ENCODE measurements at regions not wholly inside any gene's neighbourhood (a gene's known extent, or its start where the extent isn't known, plus 50 kb on each side); places are given as distances from the start of the nearest gene placed in this dataset.
"Not testable (repeated sequence)": the region's sequence is repeated elsewhere in the genome, so short reads cannot be mapped to it uniquely, and the experiment has no call there.

GRCh38 chr3:35200056-35200455, 439.3 kb upstream of the ARPP21 start:
- Histone ChIP-seq H3K36me3 (no peaks in the 10 kb centered on the region), H3K4me1 (replicated peaks) (no peaks in the 10 kb centered on the region), H3K4me3 (no peak overlapping the region), H3K27me3 (replicated peaks) (no peaks in the 10 kb centered on the region), H3K27ac (no peak overlapping the region), H3K9me3 (replicated peaks) (no peaks in the 10 kb centered on the region)
- no peak for DNase-seq (ENCODE audit: low read depth in 1 of 2, low spot score in 2 of 2)

GRCh38 chr3:35201211-35201610, 438.1 kb upstream of the ARPP21 start:
- DNase-seq (ENCODE audit: low read depth in 1 of 2, low spot score in 2 of 2): no peak
- Histone ChIP-seq H3K4me1 (replicated peaks) (no peaks in the 10 kb centered on the region), H3K36me3 (no peaks in the 10 kb centered on the region), H3K27ac (no peak overlapping the region), H3K9me3 (replicated peaks) (no peaks in the 10 kb centered on the region), H3K4me3 (no peak overlapping the region), H3K27me3 (replicated peaks) (no peaks in the 10 kb centered on the region)

DNA sequence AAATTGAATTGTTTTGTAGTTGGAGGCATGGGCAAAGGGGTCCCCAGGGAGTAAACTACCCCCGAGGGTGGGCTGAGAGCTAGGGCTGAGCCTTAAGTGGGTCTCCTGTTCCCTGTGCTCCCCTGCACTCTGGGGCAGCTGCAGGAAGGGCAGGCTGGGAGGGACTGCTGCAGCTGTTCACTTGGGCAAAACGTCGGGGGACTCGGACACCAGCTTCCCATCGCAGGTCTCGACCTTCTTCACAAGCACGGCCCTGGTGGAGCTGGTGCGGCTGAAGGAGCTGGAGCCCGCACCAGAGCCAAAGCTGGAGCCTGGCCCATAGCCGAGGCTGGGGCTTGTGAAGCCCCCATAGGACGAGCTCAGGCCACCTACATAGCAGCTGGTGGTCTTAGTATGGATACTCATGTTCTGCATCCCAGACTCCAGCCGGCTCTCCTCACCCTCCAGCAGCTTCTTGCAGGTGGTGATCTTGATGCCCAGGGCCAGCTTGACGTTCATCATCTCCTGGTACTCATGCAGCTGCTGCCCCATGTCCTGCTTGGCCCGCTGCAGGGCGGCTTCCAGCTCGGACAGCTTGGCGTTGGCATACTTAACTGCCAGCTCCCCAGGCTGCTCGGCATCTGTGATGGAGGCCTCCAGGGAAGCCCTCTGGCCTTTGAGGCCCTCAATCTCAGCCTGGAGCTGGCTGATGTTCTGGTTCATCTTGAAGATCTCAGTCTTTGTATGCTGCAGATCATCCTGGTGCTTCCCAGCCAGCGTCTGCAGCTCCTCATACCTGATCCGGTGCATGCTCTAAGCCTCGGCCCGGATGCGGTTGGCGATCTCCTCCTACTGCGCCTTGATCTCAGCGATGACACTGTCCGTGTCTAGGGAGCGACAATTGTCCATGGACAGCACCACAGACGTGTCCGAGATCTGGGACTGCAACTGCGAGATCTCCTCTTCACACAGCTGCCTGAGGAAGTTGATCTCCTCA, 423.5 kb upstream of the ARPP21 start:
- no peak overlapping the region for H3K4me3 ChIP-seq
- H3K36me3 ChIP-seq: no peaks in the 10 kb centered on the region
- DNase-seq (ENCODE audit: low read depth in 1 of 2, low spot score in 2 of 2): no peak
- no peaks in the 10 kb centered on the region for H3K27me3 ChIP-seq (replicated peaks)
- H3K9me3 ChIP-seq (replicated peaks): no peaks in the 10 kb centered on the region
- no peak overlapping the region for H3K27ac ChIP-seq
- H3K4me1 ChIP-seq (replicated peaks): no peaks in the 10 kb centered on the region

DNA sequence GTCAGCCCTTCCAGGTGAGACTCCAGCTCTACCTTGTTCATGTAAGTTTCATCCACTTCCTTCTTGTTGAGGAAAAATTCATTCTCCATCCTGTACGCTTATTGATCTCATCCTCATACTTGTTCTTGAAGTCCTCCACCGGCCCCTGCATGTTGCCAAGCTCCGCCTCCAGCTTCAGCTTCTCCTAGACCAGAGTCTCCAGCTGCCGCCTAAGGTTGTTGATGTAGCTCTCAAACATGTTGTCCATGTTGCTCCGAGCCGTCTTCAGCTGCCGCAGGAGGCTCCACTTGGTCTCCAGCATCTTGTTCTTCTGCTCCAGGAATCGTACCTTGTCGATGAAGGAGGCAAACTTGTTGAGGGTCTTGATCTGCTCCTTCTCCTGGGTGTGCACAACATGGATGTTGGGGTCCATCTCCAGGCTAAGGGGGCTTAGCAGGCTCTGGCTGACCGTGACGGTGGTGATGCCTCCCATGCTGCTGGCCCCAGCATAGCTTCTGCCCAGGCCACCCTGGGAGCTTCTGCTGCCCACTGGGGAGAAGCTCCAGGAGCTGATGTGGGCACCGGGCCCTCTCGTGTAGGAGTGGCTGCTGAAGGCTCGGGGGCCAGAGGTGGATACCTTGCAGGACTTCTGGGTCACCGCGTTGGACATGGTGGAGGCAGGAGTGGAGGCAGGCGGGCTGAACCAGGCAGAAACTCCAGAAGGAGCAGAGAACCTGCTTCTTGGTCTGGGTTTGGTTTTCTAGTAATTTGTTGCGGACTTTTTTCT, 422.6 kb upstream of the ARPP21 start:
- H3K36me3 ChIP-seq: no peaks in the 10 kb centered on the region
- no peaks in the 10 kb centered on the region for H3K27me3 ChIP-seq (replicated peaks)
- no peaks in the 10 kb centered on the region for H3K4me1 ChIP-seq (replicated peaks)
- DNase-seq (ENCODE audit: low read depth in 1 of 2, low spot score in 2 of 2): no peak
- no peaks in the 10 kb centered on the region for H3K9me3 ChIP-seq (replicated peaks)
- H3K4me3 ChIP-seq: no peak overlapping the region
- H3K27ac ChIP-seq: no peak overlapping the region

GRCh38 chr3:35223632-35224394, 415.5 kb upstream of the ARPP21 start:
- no peaks in the 10 kb centered on the region for H3K9me3 ChIP-seq (replicated peaks)
- no peaks in the 10 kb centered on the region for H3K27me3 ChIP-seq (replicated peaks)
- no peak overlapping the region for H3K4me3 ChIP-seq
- no peak overlapping the region for H3K27ac ChIP-seq
- no peaks in the 10 kb centered on the region for H3K36me3 ChIP-seq
- H3K4me1 ChIP-seq (replicated peaks): no peaks in the 10 kb centered on the region
- no peak for DNase-seq (ENCODE audit: low read depth in 1 of 2, low spot score in 2 of 2)

DNA sequence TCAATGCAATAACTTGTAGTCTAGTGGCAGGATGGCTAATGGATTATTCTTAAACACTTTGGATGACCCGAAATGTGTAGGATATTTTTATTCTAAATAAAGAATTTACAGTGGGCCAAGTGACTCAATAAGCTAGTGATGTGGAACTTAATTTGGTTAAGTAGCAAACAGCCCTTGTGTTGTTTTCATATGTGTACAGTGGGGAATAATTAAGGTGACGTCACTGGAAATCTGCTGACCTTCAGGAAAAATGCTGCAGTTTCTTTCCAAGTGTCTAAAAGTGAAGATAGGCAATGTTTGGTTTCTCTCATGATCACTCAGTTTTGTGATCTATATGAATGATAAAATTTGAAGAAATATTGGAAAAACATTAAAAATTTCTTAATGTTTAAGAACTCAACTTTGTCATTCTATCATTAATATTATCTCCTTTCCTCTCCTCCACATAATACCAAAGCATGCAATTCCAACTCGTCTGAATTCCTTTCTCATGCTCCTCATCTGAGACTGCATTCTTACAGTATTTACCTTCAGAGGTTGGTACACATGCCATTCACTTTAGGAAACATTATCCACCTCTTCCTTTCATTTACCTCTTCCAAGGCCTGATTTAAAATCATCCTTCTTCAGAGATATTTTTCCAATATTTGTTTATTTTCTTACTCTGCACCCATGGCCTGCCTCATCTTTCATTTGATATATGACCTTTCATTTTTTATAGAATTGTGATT, 414.6 kb upstream of the ARPP21 start:
- H3K4me3 ChIP-seq: no peak overlapping the region
- no peak for DNase-seq (ENCODE audit: low read depth in 1 of 2, low spot score in 2 of 2)
- no peak overlapping the region for H3K27ac ChIP-seq
- H3K27me3 ChIP-seq (replicated peaks): no peaks in the 10 kb centered on the region
- H3K4me1 ChIP-seq (replicated peaks): no peaks in the 10 kb centered on the region
- no peaks in the 10 kb centered on the region for H3K9me3 ChIP-seq (replicated peaks)
- no peaks in the 10 kb centered on the region for H3K36me3 ChIP-seq

GRCh38 chr3:35241236-35241635, 398.1 kb upstream of the ARPP21 start:
- Histone ChIP-seq H3K36me3 (no peaks in the 10 kb centered on the region), H3K4me3 (no peak overlapping the region), H3K9me3 (replicated peaks) (no peaks in the 10 kb centered on the region; the same call in 1 of the 2 replicates), H3K27me3 (replicated peaks) (no peaks in the 10 kb centered on the region), H3K4me1 (replicated peaks) (no peaks in the 10 kb centered on the region), H3K27ac (no peak overlapping the region)
- no peak for DNase-seq (ENCODE audit: low read depth in 1 of 2, low spot score in 2 of 2)

DNA sequence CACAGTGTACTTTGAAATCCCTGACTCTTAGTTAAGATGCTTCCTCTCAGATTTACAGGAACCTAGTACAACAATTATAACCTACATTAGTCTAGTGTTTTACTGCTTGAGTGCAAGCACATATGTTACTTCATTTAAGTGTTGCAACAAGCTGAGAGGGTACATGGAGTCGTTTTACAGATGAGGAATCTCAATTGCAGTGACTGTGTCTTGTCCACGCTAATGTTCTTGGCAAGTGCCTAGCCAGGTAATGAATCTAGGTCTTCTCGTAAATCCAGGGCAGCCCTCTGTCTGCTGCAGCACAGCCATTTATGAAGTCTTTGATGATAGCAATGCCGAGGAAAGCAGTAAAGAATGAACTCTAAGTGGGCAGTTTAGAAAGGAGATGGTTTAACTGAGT, 384.4 kb upstream of the ARPP21 start:
- no peak overlapping the region for H3K4me3 ChIP-seq
- H3K27ac ChIP-seq: no peak overlapping the region
- no peaks in the 10 kb centered on the region for H3K4me1 ChIP-seq (replicated peaks)
- H3K36me3 ChIP-seq: no peaks in the 10 kb centered on the region
- DNase-seq (ENCODE audit: low read depth in 1 of 2, low spot score in 2 of 2): no peak
- no peaks in the 10 kb centered on the region for H3K27me3 ChIP-seq (replicated peaks)
- H3K9me3 ChIP-seq (replicated peaks): no peaks in the 10 kb centered on the region

GRCh38 chr3:35257641-35258040, 381.7 kb upstream of the ARPP21 start:
- H3K4me3 ChIP-seq: no peak overlapping the region
- H3K27ac ChIP-seq: no peak overlapping the region
- DNase-seq (ENCODE audit: low read depth in 1 of 2, low spot score in 2 of 2): no peak
- H3K9me3 ChIP-seq (replicated peaks): no peaks in the 10 kb centered on the region
- H3K27me3 ChIP-seq (replicated peaks): no peaks in the 10 kb centered on the region
- no peaks in the 10 kb centered on the region for H3K36me3 ChIP-seq
- H3K4me1 ChIP-seq (replicated peaks): no peaks in the 10 kb centered on the region

GRCh38 chr3:35262406-35262805, 376.9 kb upstream of the ARPP21 start:
- Histone ChIP-seq H3K4me1 (replicated peaks) (no peaks in the 10 kb centered on the region), H3K4me3 (no peak overlapping the region), H3K27me3 (replicated peaks) (no peaks in the 10 kb centered on the region), H3K36me3 (no peaks in the 10 kb centered on the region), H3K27ac (no peak overlapping the region), H3K9me3 (replicated peaks) (no peaks in the 10 kb centered on the region)
- DNase-seq (ENCODE audit: low read depth in 1 of 2, low spot score in 2 of 2): no peak

GRCh38 chr3:35263477-35263876, 375.8 kb upstream of the ARPP21 start:
- Histone ChIP-seq H3K9me3 (replicated peaks) (no peaks in the 10 kb centered on the region), H3K27ac (no peak overlapping the region), H3K27me3 (replicated peaks) (no peaks in the 10 kb centered on the region), H3K36me3 (no peaks in the 10 kb centered on the region), H3K4me3 (no peak overlapping the region), H3K4me1 (replicated peaks) (no peaks in the 10 kb centered on the region)
- no peak for DNase-seq (ENCODE audit: low read depth in 1 of 2, low spot score in 2 of 2)

DNA sequence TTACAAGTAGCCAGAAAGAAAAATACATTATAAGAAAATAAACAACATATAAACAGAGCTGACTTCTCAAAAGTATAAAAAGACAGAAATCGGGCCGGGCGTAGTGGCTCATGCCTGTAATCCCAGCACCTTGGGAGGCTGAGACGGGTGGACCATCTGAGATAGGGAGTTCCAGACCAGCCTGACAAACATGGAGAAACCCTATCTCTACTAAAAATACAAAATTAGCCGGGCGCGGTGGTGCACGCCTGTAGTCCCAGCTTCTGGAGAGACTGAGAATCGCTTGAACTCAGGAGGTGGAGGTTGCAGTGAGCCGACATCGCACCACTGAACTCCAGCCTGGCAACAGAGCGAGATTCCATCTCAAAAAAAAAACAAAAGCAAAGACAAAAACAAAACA, 373.3 kb upstream of the ARPP21 start:
- H3K4me3 ChIP-seq; H3K27me3 ChIP-seq (replicated peaks); H3K27ac ChIP-seq; DNase-seq (ENCODE audit: low read depth in 1 of 2, low spot score in 2 of 2); H3K36me3 ChIP-seq; H3K4me1 ChIP-seq (replicated peaks); H3K9me3 ChIP-seq (replicated peaks): not testable (repeated sequence)

DNA sequence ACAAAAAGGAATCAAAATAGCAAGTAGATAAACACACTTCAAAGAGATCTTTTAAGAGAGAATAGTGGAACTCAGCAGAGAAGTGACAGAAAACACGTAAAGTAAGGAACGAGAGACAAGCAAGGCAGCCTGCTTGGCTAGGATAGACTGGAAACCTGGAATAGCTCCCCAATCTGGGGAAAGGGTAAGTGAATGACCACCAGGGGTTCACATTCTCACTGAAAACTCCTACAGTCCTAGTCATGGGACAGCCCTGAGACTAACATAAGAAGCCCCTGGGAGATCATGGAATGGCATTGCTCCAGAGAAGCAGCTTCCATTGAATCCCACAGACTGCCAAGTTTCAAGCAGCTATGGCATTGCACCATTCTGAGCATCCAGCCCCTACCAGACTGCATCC, 363.6 kb upstream of the ARPP21 start:
- H3K36me3 ChIP-seq: no peaks in the 10 kb centered on the region
- H3K4me1 ChIP-seq (replicated peaks): no peaks in the 10 kb centered on the region
- H3K9me3 ChIP-seq (replicated peaks): no peaks in the 10 kb centered on the region; the same call in 1 of the 2 replicates
- no peak overlapping the region for H3K27ac ChIP-seq
- H3K4me3 ChIP-seq: no peak overlapping the region
- no peaks in the 10 kb centered on the region for H3K27me3 ChIP-seq (replicated peaks)
- no peak for DNase-seq (ENCODE audit: low read depth in 1 of 2, low spot score in 2 of 2)
